T-helper 1 cell (primary cell): ENCODE measurements at regions not wholly inside any gene's neighbourhood (a gene's known extent, or its start where the extent isn't known, plus 50 kb on each side); places are given as distances from the start of the nearest gene placed in this dataset.
"Not testable (repeated sequence)": the region's sequence is repeated elsewhere in the genome, so short reads cannot be mapped to it uniquely, and the experiment has no call there.

ENCODE experiments used
- DNase-seq, 5 donors: peaks; one replicate each; pipeline ENCODE4 v3.0.0-alpha.2; 2012 to 2020

DNA sequence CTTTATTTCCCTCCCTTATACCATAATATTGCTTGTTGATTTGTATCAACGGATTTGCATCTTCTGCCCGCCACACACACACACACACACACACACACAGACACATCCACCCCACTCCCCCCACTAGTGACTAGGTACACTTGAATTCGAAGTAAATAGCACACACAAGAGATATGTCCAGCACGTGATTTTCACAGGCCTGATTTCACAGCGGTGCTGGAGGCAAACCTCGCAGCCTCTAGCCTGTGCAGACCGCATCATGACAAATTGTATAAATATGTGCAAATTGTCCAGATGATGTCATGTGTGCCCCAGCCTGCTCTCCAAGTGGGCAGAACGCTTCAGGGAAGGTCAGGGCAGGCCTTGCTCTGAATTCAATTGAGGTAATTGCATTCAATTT is 153.8 kb upstream of the TPTE start:
- not testable (repeated sequence) for DNase-seq

DNA sequence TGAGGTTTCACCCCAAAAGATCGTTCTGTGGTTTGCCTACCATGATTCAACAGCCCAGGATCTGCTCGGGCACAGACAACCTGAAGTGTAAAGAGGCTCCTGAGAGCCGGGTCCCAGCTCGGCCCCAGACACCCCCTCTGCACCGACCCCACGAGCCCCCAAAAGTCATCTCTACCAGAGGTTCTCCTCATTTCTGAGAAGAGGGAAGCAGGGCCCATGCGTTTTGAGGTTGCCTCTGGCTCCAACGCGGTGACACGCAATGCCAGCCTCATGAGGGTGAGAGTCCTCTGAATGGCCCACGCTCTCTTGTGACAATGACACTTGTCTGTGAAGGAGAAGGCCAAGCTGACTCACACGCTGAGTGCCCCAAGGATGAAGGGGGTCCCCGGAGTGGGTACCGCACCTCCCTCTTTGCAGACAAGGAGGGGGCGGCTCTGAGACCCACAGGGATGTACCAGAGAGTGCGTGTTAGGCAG is 153.0 kb upstream of the TPTE start:
- DNase-seq, result not testable (repeated sequence)

DNA sequence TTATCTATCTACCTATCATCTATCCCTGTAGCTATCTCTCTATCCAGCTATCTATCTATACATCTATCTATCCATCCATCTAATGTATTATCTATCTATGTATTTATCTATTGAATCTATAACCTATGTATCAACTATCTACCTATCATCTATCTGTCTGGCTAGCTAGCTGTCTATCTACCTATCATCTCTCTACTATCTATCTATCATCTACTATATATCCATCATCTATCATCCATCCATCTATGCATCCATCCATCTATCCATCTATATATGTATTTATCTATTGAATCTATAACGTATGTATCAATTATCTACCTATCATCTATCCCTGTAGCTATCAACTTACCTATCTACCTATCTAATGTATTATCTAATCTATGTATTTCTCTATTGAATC is 152.1 kb upstream of the TPTE start:
- not testable (repeated sequence) for DNase-seq

DNA sequence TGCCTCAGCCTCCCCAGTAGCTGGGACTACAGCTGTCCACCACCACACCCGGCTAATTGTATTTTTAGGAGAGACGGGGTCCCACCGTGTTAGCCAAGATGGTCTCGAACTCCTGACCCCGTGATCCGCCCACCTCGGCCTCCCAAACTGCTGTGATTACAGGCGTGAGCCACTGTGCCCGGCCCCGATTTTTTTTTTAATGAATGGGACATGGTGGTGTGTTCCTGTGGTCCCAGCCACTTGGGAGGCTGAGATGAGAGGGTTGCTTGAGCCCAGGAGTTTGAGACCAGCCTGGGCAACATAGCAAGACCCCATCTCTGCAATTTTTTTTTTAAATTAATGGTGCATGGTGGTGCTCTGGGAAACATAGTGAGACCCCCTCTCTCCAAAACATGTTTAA is 143.6 kb upstream of the TPTE start:
- not testable (repeated sequence) for DNase-seq

DNA sequence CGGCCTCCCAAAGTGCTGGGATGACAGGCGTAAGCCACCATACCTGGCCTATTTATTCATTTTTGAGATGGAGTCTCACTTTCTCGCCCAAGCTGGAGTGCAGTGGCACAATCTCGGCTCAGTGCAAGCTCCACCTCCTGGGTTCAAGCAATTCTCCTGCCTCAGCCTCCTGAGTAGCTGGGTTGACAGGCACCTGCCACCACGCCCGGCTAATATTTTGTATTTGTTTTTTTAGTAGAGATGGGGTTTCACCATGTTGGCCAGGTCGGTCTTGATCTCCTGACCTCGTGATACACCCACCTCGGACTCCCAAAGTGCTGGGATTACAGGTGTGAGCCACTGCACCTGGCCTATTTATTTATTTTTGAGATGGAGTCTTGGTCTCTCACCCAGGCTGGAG is 141.6 kb upstream of the TPTE start:
- not testable (repeated sequence) for DNase-seq

DNA sequence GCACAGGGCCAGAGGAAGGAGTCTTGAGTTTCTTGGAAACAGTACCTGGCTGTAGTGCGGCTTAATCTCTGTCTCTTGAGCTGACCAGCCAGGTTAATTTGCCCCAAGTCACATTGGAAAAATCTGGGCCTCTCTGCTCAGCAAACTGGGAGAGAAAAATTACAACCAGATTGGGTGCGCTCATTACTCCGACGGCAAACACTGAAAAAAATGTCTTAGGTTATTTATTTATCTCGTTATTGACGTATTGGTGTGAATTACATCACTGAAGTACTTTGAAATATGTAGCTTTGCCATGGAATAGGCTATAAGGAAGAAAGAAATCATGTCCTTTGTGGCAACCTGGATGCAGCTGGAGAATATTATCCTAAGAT is 139.7 kb upstream of the TPTE start:
- DNase-seq, result not testable (repeated sequence)

DNA sequence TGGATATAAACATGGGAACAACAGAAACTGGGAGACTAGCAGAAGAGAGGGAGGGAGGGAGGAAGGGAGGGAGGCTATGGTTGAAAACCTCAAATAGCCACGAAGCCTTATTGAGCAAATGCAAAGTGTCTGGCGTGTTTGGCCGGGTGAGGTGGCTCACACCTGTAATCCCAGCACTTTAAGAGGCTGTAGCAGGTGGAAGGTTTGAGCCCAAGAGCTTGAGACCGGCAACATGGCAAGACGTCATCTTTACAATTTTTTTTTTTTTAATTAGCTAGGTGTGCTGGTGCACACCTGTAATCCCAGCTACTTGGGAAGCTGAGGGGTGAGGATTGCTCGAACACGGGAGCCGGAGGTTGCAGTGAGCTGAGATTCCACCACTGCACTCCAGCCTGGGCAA is 139.2 kb upstream of the TPTE start:
- not testable (repeated sequence) for DNase-seq

DNA sequence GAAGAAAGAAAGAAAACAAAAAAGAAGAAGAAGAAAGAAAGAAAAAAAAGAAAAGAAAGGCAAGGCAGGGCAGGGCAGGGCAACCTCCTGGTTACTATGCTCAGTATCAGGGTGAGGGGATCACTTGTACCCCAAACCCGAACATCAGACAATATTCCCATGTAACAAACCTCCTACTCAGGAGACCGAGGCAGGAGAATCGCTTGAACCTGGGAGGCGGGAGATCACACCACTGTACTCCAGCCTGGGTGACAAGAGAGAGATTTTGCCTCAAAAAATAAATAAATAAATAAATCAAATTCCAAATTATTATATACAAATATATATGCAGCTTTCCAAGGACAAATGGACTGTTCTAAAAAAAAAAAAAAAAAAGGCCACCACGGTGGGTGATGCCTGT is 138.8 kb upstream of the TPTE start:
- DNase-seq, result not testable (repeated sequence)

DNA sequence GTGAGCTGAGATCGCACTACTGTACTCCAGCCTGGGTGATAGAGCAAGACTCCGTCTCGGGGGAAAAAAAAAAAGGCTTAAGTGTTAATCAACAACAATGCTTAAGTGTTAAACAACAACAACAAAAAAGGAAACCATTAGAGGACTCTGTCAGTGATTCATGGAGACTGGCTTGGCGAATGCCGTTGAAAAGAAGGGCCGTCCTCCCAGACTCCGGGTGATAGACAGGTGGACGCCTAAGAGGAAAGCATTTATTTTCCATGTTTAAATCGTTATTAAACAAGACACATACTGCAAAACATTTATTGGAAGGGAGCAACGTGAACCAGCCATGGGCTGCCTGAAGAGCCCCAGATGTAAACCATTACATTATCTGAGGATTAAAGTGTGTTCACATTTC is 137.8 kb upstream of the TPTE start:
- not testable (repeated sequence) for DNase-seq

DNA sequence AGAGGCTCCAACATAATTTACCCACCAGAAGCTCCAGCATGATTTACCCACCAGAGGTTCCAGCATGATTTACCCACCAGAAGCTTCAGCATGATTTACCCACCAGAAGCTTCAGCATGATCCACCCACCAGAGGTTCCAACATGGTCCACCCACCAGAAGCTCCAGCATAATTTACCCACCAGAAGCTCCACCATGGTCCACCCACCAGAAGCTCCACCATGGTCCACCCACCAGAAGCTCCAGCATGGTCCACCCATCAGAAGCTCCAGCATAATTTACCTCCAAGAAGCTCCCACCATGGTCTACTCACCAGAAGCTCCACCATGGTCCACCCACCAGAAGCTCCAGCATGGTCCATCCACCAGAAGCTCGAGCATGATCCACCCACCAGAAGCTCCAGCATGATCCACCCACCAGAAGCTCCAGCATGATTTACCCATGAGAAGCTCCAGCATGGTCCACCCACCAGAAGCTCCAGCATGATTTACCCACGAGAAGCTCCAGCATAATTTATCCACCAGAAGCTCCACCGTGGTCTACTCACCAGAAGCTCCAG is 137.0 kb upstream of the TPTE start:
- not testable (repeated sequence) for DNase-seq

DNA sequence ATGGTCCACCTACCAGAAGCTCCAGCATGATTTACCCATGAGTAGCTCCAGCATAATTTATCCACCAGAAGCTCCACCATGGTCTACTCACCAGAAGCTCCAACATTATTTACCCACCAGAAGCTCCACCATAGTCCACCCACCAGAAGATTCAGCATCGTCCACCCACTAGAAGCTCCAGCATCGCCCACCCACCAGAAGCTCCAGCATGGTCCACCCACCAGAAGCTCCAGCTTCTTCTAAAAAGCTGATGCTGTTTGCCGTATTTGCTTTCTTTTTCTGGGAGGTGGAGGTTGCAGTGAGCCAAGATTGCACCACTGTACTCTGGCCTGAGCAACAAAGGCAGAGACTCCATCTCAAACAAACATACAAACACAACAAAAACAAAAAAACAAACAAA is 136.2 kb upstream of the TPTE start:
- not testable (repeated sequence) for DNase-seq

DNA sequence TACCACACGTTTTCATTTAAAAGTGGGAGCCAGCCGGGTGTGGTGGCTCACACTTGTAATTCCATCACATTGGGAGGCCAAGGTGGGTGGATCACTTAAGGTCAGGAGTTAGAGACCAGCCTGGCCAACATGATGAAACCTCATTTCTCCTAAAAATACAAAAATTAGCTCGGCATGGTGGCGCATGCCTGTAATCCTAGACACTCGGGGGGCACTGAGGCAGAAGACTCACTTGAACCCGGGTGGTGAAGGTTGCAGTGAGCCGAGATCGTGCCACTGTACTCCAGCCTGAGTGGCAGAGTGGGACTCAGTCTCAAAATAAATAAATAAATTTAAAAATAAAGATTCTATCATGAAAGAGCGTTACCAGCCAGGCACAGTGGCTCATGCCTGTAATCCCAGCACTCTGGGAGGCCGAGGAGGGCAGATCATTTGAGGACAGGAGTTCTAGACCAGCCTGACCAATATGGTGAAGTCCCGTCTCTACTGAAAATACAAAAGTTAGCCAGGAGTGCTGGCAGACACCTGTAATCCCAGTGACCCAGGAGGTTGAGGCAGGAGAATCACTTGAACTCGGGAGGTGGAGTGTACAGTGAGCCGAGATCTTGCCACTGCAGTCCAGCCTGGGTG is 135.4 kb upstream of the TPTE start:
- DNase-seq, result not testable (repeated sequence)

DNA sequence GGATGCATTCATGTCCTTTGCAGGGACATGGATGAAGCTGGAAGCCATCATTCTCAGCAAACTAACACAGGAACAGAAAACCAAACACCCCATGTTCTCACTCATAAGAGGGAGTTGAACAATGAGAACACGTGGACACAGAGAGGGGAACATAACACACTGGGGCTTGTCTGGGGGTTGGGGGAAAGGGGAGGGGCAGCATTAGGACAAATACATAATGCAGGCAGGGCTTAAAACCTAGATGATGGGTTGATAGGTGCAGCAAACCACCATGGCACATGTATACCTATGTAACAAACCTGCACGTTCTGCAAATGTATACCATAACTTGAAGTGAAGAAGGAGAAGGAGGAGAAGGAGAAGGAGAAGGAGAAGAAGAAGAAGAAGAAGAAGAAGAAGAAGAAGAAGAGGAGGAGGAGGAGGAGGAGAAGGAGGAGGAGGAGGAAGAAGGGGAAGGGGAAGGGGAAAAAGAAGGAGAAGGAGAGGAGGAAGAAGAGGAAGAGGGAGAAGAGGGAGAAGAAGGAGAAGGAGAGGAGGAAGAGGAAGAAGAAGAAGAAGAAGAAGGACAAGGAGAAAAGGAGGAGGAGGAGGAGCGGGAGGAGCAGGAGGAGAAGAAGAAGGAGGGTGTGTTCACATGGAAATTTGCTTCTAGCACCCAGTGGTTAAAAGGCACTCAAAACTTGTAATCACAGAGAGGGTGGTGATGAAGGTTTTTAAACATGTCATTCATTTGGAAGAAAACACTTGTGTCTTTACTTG is 133.5 kb upstream of the TPTE start:
- DNase-seq, result not testable (repeated sequence)

DNA sequence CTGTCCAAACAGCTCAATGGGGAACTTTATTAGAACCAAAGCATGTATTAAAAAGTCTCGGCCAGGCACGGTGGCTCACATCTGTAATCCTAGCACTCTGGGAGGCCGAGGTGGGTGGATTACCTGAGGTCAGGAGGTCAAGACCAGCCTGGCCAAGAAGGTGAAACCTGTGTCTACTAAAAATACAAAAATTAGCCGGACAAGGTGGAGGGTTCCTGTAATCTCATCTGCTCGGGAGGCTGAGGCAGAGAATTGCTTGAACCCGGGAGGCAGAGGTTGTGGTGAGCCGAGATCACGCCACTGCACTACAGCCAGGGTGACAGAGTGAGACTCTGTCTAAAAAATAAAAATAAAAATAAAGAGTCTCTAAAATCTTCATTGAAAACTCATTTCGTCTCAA is 132.8 kb upstream of the TPTE start:
- DNase-seq, result not testable (repeated sequence)

DNA sequence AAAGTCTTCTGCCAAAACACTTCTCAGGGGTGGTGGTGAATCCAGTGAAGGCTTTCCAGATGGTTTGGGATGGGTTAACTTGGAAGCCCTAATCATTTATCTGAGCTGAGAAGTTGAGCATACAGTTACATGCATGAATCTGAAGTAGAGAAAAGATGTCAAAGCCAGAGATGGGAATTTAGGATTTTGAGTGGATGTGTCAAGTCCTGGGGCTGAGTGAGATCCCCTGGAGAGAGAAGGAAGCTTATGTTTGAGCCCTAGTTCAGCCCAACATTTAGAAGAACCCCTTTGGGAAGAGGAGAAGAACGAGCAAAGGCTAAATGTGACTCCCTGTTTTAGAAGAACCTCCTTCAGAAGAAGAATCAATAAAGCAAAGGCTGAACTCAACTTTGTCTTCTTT is 129.1 kb upstream of the TPTE start:
- not testable (repeated sequence) for DNase-seq

DNA sequence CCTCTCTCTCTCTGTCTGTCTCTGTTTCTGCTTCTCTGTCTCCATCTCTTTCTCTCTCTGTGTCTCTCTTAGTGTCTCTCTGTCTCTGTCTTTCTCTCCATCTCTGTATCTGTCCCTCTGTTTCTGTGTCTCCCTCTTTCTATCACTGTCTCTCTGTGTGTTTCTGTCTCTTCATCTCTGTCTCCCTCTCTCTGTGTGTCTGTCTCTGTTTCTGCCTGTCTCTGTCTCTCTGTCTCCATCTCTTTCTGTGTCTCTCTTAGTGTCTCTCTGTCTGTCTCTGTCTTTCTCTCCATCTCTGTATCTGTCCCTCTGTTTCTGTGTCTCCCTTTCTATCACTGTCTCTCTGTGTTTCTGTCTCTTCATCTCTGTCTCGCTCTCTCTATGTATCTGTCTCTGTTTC is 125.4 kb upstream of the TPTE start:
- not testable (repeated sequence) for DNase-seq

DNA sequence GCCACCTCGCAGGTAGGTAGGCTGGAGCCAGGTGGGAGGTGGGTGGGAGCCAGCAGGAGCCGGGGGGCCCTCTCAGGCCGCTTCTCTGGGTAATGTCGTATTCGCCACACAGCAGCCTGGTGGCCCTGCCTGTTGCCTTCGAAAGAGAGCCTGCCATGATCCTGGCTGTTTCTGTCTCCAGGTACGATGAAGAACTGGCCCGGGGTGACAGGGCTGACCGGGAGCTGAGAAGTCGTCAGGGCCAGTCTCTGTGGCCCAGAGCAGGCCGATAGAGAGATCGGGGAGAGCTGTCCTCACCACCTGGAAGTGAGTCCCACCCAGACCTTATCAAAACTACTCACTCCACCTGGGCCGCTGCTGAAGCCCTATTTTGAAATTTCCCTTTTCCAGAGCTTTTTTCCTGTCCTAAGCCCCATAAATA is 123.9 kb upstream of the TPTE start:
- DNase-seq, result not testable (repeated sequence)

DNA sequence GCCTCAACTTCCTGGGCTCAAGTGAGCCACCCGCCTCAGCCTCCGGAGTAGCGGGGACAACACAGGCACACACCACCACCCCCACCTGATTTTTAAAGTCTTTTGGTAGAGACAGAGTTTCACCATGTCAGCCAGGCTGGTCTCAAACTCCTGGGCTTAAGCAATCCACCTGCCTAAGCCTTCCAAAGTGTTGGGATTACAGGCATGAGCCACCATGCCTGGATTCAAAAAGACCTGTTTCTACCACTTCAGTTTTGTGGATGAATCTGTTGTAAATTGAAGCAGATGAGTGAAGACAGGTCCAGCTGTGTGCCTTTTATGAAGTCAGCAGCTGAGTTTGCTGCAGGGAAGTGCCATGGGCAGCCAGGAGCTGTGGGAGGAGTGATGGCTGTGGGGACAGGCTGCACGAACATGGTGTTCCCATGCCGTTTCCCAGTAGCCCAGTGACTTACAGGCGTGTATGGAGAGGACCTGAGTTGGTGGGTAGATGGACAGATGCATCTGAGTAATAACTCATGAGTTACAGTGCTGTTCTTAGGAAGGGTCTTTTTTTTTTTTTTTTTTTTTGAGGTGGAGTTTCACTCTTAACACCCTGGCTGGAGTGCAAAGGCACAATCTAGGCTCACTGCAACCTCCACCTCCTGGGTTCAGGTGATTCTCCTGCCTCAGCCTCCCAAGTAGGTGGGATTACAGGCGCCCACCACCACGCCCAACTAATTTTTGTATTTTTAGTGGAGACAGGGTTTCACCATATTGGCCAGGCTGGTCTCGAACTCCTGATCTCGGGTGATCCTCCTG is 122.5 kb upstream of the TPTE start:
- not testable (repeated sequence) for DNase-seq

DNA sequence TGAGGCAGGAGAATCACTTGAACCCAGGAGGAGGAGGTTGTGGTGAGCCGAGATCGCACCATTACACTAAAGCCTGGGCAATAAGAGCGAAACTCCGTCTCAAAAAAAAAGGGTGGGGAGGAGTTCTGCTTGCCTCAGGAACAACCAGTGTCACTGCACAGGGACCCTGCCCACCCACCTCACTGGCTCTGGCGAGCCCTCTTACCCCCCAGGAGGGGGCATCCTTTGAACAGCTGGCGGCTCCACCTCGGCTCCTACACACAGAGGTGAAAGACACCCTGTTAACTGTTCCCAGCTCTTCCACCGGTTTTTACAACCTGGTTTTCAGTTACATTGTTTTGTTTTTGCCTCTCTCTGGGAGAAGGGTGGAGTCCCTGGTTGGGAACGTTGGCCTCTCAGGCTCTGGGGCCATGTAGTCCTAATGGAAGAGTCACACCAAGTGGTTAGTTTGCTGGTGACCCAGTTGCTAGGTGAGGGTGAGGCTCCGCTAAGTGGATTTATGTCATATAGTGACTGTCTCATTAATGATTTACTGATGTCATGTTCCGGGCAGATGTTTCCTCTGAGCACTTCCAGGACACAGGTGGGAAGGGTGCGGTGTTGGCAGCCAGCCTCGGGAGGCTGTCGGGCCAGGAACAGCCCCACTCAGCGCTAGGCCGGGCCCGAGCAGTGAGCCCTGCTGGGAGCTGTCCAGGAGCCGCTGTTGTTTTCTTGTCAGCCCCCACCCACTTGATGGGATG is 120.6 kb upstream of the TPTE start:
- DNase-seq, result not testable (repeated sequence)

DNA sequence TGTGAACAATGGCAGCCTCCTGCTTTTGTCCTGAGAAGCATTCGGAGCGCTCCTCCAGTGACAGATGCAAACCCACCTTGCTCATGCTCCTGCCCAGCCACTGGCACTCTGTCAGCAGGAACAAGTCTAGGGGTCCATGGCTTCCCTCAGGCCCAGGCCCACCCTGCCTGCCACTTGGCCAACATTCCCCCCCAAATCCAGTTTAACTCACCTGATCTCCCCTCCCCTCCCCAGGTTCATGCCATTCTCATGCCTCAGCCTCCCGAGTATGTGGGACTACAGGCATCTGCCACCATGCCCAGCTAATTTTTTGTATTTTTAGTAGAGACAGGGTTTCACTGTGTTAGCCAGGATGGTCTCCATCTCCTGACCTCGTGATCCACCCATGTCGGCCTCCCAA is 118.9 kb upstream of the TPTE start:
- not testable (repeated sequence) for DNase-seq

DNA sequence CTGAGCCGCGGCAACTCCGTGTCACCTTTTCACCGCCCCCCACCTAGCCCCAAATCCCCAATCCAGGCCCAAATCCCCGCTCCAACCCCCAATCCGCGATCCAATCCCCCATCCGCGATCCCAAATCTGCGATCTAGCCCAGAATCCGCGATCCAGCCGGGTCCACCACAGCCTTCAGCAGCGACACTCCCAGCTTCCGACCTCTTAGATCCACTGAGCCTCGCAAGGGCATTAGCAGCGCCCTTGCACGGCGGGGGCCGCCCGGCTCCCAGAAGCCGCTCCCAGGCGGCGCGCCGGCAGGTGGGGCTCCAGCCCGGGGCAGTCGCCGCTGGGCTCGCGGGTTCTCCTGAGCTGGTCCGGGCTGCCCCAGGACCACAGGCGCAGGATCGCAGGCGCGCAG is 116.1 kb upstream of the TPTE start:
- DNase-seq, result not testable (repeated sequence)

DNA sequence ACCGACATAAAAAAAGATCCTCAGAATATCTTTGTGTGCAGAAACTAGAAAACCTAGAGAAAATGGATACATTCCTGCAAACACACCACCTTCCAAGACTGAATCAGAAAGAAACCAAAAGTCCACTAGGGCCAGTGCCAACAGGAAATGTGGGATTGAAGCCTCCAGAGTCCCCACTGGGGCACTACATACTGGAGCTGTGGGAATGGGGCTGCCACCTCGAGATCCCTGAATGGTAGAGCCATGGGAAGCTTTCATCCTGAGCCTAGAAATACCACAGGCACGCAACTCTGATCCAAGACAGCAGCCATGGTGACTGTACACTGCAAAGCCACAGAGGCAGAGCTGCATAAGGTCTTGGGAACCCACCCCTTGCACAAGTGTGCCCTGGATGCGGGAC is 111.6 kb upstream of the TPTE start:
- DNase-seq, result not testable (repeated sequence)
